GM21423 (cell line): ENCODE measurements at regions not wholly inside any gene's neighbourhood (a gene's known extent, or its start where the extent isn't known, plus 50 kb on each side); places are given as distances from the start of the nearest gene placed in this dataset.

ENCODE experiments used
- ATAC-seq: cut with Tn5 transposase; IDR thresholded peaks from one replicate; pipeline ENCODE4 v1.9.1; 2021; ENCODE audit warnings: mild to moderate bottlenecking, moderate library complexity; ENCODE audit not compliant: unreplicated experiment

DNA sequence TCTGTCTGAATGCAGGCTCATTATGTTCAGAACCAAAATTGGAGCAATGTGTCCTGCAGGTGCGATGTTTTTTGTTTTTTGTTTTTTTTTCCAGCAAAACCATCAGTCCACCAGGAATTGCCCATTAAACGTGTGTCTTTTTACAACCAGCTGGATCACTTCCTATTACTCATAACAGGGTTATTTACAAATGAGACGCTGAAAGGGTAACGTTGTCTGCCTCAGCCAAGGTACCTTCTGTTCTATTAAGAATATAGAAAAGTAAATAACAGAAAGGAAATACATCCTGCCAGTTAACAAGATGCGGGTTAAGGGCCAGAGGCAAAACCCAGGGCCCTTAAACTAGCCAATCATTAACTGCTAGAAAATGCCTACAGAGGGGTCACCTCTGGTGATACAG lies 590.4 kb downstream of the TBC1D4 start:
- no peak for ATAC-seq

DNA sequence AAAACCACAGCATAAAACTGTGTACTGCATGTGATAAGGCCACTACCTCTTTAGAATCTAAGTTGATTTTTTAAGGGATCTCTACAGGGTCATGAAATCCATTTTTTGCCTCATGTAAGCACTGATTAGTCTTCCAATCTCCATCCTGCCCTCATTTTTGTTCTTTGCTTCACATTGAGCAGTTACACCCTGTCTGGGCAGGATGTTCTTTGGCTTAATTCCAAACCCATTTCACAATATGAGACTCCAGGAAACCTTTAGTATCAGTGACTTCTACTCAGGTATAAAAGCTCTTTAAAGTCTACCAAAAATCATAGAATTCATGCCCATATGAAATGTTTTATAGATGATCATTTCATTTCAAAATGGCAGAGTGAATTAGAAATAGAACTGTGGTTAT lies 592.6 kb downstream of the TBC1D4 start:
- ATAC-seq: no peak

DNA sequence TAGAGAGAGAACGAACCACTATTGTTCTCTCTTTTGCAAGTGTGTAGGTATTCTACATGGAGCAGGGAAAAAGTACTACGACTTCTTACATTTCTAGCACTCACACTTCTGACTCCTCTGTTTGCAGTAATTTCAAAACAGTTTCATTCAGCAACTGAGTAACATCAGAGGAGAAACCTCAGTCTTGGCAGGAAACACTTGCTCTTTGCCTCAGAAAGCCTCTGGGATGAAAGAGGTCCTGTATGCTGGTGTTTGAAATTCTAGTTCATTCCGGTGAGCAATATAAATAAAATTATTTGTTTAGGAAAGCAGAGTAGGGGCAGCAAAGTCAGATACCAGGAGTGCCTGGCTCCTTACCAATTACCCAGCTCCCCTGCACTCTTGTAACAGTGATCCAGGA lies 595.5 kb downstream of the TBC1D4 start:
- no peak for ATAC-seq

DNA sequence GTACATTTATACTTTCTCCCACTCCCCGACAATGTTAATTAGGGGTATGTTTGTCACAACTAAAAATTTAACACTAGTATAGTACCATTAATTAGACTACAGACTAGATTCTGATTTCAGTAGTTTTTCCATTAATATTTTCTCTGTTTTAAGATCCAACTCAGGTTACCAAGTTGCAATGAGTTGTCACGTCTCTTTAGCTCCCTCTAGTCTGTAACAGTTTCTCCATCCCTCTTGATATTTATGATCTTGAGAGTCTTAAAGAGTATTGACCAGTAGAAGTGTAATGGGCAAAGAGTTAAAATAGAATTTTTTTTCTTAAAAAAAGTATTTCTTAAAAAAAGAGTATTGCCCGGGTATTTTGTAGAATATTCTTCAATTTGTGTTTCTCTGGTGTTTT lies 598.1 kb downstream of the TBC1D4 start:
- no peak for ATAC-seq

DNA sequence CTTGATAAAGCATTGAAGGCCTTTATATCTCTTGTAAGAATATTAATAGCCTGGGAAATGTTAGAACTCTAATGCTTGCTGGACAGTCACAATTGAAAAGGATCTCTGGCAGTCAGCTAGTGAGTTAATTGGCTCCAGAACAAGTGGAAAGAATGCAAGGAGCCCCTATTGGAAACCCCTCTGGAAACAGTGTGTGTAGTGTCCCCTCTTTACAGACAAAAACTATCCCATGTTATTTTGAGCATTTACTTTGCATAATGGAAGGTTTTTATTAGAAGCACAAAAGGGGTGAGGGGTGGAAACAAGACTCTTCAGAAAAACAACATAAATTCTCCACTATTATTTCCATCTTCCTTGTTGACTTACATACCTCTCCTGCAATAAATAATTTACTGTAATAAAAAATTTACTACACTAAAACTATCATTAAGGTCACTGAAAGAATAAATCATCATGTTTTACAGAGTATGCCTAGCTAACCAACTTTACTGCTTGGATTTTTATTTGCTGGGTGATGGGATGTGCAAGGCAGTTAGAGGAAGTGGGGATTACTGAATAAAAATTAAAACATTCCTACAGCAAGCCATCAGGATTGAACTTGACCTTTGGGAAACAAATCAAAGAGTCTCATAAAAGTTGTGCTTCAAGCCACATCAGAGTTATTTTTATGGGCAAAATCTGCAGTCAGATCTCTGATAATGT lies 610.4 kb downstream of the TBC1D4 start:
- no peak for ATAC-seq

DNA sequence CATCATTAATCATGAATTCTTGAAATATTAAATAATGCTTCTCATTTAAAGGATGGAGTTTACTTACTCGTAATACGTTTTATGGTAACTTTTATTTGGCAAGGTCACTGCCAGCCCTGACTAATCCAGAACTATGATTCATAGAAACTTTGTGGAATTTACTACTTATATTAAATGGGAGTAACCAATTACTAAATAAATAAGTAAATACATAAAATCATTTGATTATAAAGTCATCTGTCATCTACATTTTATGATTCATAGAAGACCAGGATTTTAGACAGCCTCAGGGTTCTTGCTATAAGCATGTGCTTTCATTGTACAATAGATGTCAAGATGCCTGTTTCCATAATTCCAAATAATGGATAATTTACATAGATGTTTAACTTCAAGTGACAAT lies 611.1 kb downstream of the TBC1D4 start:
- no peak for ATAC-seq

DNA sequence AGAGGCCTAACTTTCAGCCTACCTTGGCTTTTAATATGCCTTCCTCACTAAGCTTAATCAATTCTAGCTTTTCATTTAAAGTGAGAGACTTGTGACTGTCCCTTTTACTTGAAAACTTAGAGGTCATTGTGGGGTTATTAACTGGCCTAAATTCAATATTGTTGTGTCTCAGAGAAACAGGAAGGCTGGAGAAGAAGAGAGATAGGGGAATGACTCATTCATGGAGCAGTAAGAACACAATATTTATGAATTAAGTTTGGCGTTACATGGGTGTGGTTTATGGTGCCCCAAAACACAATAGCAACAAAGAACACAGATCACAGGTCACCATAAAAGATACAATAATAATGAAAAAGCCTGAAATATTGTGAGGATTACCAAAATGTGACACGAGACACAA lies 612.1 kb downstream of the TBC1D4 start:
- ATAC-seq: no peak

DNA sequence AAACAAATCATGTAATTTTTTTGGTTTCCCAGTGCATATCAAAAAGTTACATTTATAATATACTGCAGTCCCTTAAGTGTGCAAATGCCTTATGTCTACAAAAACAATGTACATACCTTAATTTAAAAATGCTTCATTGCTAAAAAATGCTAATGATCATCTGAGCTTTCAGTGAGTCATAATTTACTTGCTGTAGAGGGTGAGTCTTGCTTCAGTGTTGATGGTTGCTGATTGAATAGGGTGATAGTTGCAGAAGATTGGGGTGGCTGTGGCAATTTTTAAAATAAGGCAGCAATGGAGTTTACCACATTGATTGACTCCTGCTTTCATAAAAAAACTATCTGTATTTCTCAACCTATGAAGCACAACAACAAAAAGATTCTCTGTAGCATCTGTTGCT lies 613.9 kb downstream of the TBC1D4 start:
- ATAC-seq: no peak

DNA sequence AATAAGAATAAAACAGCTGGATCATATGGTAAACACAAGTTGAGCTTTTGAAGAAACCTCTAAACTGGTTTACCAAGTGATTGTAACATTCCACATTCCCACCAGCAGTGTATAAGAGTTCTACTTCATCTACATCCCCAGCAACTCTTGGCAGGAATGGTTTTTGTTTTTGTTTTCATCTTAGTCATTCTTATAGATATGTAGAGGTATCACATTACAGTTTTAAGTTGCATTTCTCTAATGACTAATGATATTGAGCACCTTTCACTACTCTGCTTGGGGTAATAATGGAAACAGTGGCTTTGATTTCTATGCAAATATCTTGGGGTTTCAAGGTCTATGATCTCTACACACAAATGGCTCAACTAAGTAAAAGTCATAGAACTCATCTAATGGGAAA lies 614.5 kb downstream of the TBC1D4 start:
- ATAC-seq: no peak

DNA sequence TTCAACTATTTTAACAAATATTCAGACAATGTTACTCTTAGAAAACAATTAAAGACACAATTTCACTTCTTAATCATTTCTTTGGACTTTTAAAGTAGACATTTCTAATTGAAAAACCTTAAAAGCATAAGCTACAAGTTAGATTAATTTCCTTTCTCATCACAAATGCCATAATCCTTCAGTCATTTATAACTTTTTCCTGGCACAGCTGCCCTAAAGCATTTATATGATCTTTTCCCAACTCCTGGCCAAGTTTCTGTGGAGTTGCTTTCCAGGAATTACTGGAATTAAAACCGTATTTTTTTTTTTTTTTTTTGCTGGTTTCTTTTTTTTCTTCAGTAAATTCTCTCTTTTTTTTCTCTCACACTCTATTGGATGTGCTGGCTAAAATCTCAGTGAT lies 615.9 kb downstream of the TBC1D4 start:
- ATAC-seq: no peak

DNA sequence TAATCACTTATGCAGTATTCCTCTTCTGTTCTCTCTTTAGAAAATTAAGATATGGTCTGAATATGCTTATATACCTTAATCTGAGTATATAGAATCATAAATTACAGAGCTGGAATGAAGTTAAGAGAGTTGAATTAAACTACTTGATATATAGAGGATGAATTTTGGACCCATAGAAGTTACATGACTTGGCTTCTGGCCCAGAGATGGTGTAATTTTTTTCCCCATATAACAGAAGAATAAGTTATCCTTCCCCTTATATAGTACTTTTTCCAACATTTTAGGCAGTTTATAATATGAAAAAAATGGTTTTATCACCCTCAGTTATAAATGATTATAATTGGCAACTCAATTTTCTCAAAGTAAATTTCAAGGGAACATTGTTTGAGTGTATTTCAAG lies 616.3 kb downstream of the TBC1D4 start:
- no peak for ATAC-seq

DNA sequence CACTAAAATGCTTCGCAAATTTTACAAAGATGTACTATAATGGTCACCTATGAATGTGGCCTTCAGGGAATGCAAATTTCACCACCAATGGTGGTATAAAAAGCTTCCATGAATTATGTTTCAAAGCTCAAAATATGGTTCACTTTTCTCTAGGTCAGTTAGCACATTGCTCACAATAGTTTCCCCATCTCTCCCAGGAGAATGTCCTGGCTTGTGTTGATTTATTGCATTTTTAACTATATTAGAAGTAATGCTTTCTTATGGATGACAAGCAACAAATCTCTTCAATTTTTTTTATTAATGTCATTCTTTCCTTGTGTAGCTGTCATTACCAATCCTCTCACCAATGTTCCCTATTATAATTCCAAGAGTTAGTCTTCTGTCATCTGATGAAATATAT lies 621.2 kb downstream of the TBC1D4 start:
- ATAC-seq: no peak

DNA sequence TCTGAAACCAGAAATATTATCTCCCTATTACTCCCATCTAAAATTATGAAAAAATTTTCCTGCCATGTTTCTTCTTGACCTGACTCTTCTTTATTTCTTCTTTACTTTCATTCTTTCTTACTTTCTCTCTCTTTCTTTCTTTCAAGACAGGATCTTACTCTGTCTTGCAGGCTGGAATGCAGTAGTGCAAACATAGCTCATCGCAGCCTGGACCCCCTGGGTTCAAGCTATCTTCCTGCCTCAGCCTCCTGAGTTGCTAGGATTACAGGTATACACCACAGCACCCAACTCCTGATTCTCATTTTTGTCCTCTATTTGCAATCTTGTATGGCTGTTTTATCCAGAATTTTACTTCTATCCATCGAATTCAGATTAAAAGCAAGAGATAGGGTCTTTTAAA lies 631.1 kb downstream of the TBC1D4 start:
- ATAC-seq: no peak

DNA sequence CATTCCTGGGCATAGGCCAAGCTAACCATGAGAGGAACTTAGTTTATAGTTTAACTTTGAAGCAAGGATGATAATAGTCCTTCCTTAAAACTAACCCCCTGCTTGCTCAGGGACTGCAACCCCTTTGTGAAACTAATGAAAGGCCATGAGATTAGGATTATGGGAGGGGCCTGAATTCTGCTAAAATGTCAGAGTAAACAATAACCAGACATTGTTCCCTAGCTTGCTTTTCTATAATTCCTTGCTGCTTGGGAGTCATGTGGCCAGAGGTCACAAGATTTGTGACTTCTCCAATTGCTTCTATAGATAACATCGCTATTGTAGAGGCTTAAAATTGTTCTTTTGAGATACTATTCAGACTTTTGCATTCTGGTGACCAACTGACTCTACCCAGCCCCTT lies 634.0 kb downstream of the TBC1D4 start:
- no peak for ATAC-seq

DNA sequence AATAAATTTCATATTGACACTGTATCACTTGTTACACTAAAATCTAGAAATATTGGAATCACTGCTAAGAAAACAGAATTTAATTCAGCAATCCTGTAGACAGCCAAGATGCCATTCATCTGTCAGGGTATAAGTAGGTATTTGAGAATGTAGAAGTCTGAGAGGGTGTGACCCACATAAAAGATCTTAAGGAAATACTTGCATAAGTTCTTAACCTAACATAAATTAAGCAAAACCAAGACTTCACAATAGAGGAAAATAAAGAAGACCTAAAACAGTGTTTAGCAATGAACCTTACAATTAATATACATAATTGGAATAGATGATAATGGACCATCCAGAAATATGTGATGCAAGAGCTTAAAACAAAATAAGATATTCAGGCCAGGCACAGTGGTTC lies 636.2 kb downstream of the TBC1D4 start:
- ATAC-seq: no peak

DNA sequence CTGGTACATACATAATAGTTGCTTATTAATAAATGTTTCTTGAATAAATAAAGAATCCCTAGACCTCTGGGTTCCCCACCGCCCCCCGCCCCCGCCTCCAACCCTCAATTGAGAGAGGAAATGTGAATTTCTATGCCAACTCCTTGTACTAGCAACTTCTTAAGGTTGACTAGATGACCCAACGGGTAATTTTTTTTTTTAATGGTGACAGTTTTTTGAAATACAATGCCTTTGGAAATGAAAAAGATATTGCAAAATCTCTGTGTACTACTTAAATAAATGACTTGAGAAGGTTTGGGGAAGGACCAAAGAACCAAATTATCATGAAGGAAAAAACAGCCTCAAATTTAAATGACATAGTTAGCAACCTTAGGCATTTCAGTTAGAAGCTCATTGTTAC lies 640.3 kb downstream of the TBC1D4 start:
- ATAC-seq: no peak

DNA sequence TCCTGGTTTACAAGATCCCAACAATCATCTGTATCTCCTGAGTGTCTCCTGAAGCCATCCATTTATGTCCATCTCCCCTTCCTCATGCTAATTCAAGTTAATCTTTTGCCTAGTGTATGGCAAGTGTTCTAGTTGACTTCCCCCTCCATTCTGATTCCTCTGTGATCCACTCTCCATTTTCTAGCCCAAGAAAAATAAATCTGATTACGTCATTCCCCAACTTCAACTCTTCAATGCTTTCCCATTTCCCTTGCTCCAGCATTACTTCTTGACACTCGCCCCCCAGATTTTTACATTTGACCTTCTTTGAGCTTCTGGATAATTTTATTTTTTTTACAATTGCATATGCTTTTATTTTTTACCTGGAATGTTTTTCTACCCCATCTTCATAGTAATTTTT lies 640.8 kb downstream of the TBC1D4 start:
- ATAC-seq: no peak

DNA sequence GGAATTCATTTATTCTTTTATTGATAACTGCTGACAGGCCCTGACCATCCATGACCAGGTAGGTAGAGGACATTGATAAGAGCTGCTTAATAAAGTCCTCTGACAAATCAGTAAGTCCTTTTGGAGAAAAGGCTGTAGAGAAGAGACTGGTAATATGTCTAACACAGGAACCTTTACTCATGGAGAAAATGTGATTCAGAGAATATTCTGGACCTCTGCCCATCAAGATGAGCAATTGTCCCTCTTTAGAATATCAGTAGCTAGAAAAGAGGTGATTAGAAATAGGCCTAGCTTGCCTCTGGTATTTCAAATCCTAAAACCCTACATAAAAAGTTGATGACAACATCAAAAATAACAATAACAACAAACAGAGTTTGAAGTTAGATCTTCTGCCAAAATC lies 642.3 kb downstream of the TBC1D4 start:
- no peak for ATAC-seq

DNA sequence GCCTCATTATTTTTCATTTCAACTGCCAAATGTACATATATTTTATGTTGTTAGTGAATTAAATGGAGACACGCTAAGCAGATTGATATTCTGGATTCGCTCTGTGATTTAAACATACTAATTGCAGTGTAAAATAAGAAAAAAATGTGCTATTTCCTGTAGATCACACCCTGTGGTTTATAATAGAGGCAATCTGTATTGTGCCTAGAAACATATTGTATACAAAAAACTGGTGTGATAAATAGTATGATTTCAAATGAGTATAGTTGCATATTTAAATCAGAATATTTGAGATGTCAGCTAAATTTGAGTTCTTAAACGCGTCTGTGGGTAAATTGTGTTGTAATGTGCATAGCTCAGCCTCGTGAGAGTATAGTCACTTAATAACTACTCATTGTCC lies 643.9 kb downstream of the TBC1D4 start:
- no peak for ATAC-seq

DNA sequence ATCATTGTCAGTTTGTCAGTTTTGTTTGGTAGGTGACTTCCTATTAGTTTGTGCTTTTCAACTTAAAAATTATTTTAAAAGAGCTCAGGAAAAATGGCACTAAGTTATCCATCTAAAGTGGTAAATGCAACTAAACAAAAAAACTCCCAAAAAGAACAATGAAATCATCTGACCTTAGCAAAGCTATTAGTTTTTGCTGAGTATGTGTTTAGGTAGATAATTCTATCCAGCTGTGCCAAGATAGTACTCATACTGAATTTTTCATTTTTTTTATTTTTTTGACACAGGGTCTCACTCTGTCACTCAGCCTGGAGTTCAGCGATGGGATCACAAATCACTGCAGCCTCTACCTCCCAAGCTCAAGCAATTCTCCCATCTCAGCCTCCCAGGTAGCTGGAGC lies 645.3 kb downstream of the TBC1D4 start:
- no peak for ATAC-seq

DNA sequence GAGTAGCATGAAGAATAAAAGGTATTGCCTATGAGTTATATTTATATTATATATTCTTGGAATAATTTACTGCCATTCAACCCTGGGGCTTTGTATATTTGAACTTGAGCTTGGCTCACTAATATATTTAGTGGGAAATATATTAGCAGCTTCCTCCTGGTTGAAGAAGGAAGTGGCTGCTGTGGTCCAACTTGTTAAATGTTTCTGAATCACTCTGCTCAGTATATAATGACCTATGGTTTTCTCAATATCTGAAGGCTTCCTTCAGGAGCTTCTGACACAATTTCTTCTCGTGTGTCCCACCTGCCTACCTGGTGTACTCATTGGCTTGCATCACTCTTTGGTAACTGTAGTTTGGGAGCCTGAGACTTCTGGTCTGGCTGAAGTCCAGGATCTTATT lies 646.4 kb downstream of the TBC1D4 start:
- ATAC-seq: no peak

DNA sequence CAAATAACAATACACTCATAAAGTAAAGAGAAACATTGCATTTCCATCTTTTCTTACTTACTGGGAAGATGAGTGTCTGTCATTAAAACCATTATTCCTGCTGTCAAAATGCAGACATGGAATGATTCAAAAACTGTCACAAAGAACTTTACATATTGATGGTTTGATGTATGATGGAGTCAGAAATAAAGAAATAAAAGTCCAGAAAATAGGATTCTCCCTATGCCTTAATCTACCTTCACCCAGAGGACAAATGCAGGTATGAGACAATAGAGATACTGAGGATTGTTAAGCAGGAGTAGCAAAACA lies 656.1 kb downstream of the TBC1D4 start:
- no peak for ATAC-seq

DNA sequence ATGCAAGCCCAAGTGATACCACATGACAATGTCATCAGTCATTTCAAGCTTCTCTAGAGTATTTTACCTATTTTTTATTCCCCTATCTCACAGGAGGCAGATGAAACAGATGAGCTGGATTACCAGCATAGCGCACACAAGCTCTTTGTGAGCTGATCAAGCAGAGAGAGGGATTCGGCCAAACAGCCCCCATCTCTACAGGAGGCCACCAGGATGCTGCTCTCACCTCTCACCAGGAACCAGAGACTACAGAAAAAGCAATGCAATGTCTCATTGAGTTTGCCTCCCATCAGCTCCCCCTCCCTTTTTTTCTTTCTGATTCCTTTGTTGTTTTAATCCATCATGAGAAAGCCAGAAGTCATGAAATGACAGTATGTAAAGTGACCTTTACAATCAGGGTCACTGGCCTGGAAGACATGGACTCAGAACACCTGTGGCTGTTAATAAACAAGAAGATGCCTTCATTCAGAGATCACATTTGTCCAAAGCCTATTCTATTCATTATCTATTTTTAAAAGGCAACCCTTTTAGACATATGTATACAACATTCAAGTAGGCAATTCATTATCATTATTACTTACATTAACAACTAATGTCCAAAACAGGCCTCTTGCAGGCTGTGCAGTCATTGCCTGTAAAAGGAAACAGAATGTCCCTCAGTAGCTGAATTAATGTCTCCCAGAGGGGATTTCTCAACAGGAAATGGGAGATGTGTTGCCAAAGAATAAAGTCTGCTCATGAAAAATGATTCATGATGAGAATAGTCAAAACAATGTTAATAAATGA lies 656.6 kb downstream of the TBC1D4 start:
- ATAC-seq: no peak
